ENCODE measurements at regions not wholly inside any gene's neighbourhood (a gene's known extent, or its start where the extent isn't known, plus 50 kb on each side); places are given as distances from the start of the nearest gene placed in this dataset.

DNA sequence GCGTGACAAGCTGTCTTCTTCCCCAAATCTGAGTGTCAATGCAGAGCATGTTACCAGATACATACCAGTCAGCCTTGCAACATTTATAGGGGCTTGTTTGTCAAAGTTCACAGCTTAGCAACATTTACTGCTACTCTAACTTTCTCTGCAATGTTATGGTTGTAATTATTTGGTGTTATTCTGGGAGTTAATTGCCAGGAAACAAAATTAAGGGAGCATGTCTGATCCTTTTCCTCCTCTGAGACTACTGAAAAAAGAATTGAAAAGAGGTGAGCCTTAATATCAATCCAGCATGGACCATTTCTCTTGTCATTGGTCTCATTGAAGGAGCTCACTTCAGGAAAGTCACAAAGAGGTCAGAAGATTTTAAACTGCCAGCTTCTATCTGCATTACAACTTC is 465.6 kb upstream of the LINC00305 start:
- TF ChIP-seq, protein P1, sequence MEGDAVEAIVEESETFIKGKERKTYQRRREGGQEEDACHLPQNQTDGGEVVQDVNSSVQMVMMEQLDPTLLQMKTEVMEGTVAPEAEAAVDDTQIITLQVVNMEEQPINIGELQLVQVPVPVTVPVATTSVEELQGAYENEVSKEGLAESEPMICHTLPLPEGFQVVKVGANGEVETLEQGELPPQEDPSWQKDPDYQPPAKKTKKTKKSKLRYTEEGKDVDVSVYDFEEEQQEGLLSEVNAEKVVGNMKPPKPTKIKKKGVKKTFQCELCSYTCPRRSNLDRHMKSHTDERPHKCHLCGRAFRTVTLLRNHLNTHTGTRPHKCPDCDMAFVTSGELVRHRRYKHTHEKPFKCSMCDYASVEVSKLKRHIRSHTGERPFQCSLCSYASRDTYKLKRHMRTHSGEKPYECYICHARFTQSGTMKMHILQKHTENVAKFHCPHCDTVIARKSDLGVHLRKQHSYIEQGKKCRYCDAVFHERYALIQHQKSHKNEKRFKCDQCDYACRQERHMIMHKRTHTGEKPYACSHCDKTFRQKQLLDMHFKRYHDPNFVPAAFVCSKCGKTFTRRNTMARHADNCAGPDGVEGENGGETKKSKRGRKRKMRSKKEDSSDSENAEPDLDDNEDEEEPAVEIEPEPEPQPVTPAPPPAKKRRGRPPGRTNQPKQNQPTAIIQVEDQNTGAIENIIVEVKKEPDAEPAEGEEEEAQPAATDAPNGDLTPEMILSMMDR (conservative IDR thresholded peaks at IDR 0.05): no peak
- no peak for TF ChIP-seq EZH2 (IDR thresholded peaks at IDR 0.05; ENCODE audit: low read depth)
- no TSS peak for BruUV-seq (replicated peaks)

DNA sequence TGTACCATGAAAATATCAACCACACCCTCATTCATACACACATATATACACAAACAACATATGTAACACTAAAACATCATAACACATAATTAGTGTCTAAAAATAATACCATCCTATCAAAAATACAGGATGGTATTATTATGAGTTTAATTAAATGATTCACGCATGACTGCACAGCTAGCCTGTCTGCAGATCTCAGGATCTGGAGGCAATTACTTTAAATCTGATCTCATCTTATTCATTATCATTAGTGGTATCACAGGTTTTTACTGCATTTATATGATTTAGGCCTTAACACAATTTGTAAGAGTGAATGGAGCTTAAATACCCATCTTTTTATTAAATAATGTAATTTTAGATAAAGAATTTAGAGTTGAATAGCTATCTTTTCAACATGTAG is 443.4 kb upstream of the LINC00305 start:
- CTCF ChIA-PET: no interaction called here
- no peaks in the 10 kb centered on the region for H3K9me3 ChIP-seq (ENCODE audit: insufficient read depth, low read depth)
- BruUV-seq (replicated peaks): no TSS peak
- no peaks in the 10 kb centered on the region for H3F3A ChIP-seq (ENCODE audit: insufficient read depth, low read depth)
- no peak overlapping the region for H3K27ac ChIP-seq
- H3K4me3 ChIP-seq: no peak overlapping the region
- no peak overlapping the region for H3K4me2 ChIP-seq
- H3K79me2 ChIP-seq (ENCODE audit: low read depth): no peaks in the 10 kb centered on the region
- DNase-seq: no peak
- H2AFZ ChIP-seq: no peak overlapping the region
- H3K4me1 ChIP-seq (replicated peaks; ENCODE audit: insufficient read depth): no peaks in the 10 kb centered on the region
- POLR2A ChIA-PET (ENCODE audit: unreplicated experiment): no interaction called here
- no peak for TF ChIP-seq EZH2 (IDR thresholded peaks at IDR 0.05; ENCODE audit: low read depth)
- TF ChIP-seq, protein P1 (conservative IDR thresholded peaks at IDR 0.05): no peak
- intact Hi-C loops (cut with micrococcal nuclease; ENCODE audit: unreplicated experiment): no loop called here
- no peaks in the 10 kb centered on the region for H3K9me2 ChIP-seq (ENCODE audit: insufficient read depth)
- H3K27me3 ChIP-seq (ENCODE audit: insufficient read depth, low read depth): no peaks in the 10 kb centered on the region
- no peaks in the 10 kb centered on the region for H4K20me1 ChIP-seq (ENCODE audit: insufficient read depth)
- H3K36me3 ChIP-seq (ENCODE audit: low read depth): no peaks in the 10 kb centered on the region

More for the DNA sequence above, 465.6 kb upstream of the LINC00305 start:
- ChIA-PET CTCF (no interaction called here), POLR2A (ENCODE audit: unreplicated experiment) (no interaction called here)
- Histone ChIP-seq H2AFZ (no peak overlapping the region), H3K4me3 (no peak overlapping the region), H3K27me3 (ENCODE audit: insufficient read depth, low read depth) (no peaks in the 10 kb centered on the region), H3K9me2 (ENCODE audit: insufficient read depth) (no peaks in the 10 kb centered on the region), H4K20me1 (ENCODE audit: insufficient read depth) (no peaks in the 10 kb centered on the region), H3K79me2 (ENCODE audit: low read depth) (no peaks in the 10 kb centered on the region), H3F3A (ENCODE audit: insufficient read depth, low read depth) (no peaks in the 10 kb centered on the region), H3K27ac (no peak overlapping the region), H3K9me3 (ENCODE audit: insufficient read depth, low read depth) (no peaks in the 10 kb centered on the region), H3K4me1 (replicated peaks; ENCODE audit: insufficient read depth) (no peaks in the 10 kb centered on the region), H3K4me2 (no peak overlapping the region), H3K36me3 (ENCODE audit: low read depth) (no peaks in the 10 kb centered on the region)
- DNase-seq: no peak
- intact Hi-C loops (cut with micrococcal nuclease; ENCODE audit: unreplicated experiment): no loop called here

DNA sequence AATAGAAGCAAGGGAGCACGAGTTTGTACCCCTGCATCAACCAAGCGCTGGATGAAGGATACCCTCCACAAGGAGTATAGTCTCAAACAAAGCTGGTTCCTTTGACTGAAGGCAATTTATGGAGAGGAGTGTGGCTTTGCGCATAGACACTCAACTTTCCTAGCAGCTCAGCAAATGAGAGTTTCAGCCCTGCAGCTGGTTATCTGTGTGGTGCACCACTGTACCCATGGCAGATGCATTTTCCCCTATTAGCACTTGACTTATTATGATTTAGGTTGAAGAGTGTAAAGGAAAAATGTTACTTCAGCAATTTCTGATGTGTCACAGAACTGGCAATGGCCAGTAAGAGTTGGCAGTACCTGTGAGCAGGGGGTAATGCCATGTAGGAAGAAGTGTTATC is 440.1 kb upstream of the LINC00305 start:
- Histone ChIP-seq H2AFZ (no peak overlapping the region), H3K27me3 (ENCODE audit: insufficient read depth, low read depth) (no peaks in the 10 kb centered on the region), H3K4me3 (no peak overlapping the region), H3K27ac (no peak overlapping the region), H3K36me3 (ENCODE audit: low read depth) (no peaks in the 10 kb centered on the region), H3K4me2 (no peak overlapping the region), H4K20me1 (ENCODE audit: insufficient read depth) (no peaks in the 10 kb centered on the region), H3K4me1 (replicated peaks; ENCODE audit: insufficient read depth) (no peaks in the 10 kb centered on the region), H3F3A (ENCODE audit: insufficient read depth, low read depth) (no peaks in the 10 kb centered on the region), H3K9me3 (ENCODE audit: insufficient read depth, low read depth) (no peaks in the 10 kb centered on the region), H3K79me2 (ENCODE audit: low read depth) (no peaks in the 10 kb centered on the region), H3K9me2 (ENCODE audit: insufficient read depth) (no peaks in the 10 kb centered on the region)
- POLR2A ChIA-PET (ENCODE audit: unreplicated experiment): no interaction called here
- DNase-seq: no peak
- intact Hi-C loops (cut with micrococcal nuclease; ENCODE audit: unreplicated experiment): no loop called here
- CTCF ChIA-PET: no interaction called here
- BruUV-seq (replicated peaks): no TSS peak
- TF ChIP-seq EZH2 (IDR thresholded peaks at IDR 0.05; ENCODE audit: low read depth): no peak
- TF ChIP-seq, protein P1 (conservative IDR thresholded peaks at IDR 0.05): no peak

Data from PC-9 (cell line).